Stimulated activated CD4-positive, alpha-beta T cell treated with anti-CD3 and anti-CD28 coated beads, Interleukin-4, amount 100 ng/mL, for 24 hours (primary cell): ENCODE measurements at regions not wholly inside any gene's neighbourhood (a gene's known extent, or its start where the extent isn't known, plus 50 kb on each side); places are given as distances from the start of the nearest gene placed in this dataset.

Experiments
- DNase-seq: peaks from one replicate; pipeline ENCODE4 v3.0.0-alpha.2; 2020

DNA sequence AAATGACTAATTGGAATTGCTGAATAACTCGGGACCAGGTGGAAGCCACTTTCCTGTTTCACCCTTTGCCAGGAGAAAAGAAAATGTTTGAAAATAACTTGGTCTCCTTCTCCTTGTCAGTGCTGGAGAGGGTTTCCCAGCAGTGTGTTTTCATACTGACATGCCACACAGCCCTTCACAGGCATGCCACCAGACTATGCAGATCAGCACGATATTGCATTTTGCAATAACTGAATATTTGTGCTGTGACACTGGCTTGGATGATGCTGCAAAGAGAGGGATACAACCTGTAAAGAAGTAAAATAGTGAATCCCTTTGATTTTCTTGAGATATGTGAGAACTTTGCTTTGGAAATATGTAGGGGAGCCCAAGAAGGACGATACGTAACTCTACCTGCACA is 200.0 kb upstream of the NAV2 start:
- DNase-seq, result no peak

DNA sequence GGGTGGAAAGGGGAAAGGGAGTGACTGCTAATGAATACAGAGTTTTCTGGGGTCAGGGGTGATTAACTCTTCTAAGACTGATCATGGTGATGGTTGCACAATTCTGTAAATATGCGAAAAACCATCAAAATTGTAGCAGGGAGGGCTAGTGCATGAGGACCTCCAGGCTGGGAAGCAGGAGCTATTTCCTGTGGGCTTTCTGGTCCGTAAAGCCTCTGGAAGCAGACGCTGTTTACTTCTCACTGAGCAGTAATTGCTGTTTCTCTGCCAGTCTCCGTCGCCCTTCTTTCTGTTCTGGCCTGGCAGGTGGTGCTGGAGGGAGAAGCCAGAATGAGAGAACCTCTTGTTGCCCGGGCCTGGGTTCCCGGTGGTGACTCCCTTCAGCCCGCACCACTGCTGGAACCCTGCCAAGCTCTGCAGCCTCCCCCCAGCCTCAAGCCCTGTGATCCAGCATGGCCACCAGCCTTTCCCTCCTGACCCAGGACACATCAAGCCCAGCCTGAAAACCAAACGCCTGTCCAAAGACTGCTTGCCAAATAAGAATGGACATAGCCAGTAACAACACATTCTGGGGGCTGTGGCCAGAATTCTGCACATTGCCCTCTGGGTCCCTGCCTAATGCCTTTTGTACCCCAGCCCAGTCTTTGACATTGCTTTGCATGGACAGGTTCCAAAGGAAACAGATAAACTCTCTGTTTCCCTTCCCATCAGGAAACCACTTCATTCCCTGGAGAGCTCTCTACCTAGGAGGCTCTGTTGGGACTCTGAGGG is 201.0 kb upstream of the NAV2 start:
- DNase-seq, result no peak

DNA sequence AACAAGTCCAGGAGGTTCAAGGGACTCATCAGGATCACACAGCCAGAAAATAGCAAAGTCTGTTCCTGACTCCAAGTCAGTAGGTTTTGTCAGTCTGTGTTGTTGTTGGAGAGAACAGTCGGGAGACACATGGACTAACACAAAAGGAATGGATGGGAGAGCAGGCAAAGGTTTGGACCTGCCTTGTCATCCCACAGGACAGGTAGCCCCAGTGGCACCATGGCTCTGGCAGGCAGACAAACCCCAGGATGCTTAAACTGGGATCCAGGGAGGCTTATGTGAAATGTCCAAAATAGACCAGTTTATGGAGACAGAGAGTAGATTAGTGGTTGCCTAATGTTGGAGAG is 201.6 kb upstream of the NAV2 start:
- no peak for DNase-seq

DNA sequence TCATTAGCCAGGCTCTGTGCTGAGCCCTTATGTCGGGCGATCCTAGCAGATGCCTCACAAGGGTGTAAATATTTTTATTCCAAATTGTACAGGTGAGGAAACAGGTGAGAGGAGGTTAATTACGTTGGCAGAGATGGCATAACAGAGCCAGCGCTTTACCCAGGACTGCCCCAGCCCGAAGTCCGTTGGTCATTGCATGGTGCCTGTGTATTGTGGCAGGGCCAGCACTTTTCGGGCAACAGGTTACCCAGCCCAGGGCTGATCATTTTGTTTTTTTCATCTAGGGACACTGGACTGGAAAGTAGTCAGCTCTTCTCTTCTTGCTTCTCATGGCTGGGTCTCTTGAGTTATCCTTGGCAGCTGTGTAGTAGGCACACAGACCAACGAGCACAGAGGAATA is 202.2 kb upstream of the NAV2 start:
- no peak for DNase-seq

GRCh38 chr11:19509215-19509614 is 203.4 kb upstream of the NAV2 start:
- DNase-seq, result no peak

DNA sequence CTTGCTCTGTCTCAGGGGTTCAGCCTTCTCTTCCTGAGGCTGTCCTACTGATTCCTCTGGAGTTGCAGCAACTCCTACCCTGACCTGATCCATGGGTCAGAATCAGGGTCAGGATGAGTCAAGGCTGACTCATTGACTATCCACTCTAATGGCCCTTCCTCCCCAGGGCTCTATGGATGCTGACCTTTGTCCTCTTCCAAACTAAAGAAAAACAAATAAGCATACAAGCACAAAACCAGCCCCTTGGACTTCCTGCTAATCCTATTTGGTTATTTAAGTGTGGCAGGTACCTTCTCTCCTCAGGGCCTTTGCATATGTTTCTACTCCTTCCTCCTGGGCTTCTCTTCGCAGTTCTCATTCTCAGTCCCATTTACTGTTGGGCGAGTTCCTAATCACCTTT is 204.5 kb upstream of the NAV2 start:
- no peak for DNase-seq

DNA sequence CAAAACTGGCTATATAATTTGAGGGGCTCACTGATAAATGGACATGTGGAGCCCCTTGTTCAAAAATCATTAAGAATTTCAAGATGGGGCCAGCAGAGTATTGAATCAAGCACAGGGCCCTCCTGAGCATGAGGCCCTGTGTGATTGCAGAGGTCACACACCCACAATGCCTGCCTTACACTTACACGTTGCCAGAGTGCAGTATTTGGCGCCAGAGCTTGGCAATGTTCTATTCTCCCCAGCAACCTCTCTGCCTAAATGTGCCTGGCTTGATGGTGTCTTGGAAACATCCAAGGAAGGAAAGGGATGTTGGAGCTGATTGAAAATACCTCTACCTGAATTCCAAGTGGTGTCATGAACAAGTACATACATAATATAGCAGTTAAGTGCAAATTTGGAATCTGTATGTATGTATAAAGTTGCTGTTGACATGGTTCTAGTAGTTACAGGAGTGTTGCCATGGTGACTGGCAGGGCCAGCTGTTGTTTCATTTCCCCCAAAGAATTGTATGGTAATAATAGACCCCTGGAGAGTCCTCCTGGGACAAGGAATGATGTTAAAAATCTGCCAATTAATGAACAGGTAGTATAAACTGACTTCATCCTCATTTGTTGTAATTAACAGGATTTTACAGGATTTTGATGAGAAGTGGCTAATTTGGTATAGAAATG is 205.7 kb upstream of the NAV2 start:
- DNase-seq, result no peak

DNA sequence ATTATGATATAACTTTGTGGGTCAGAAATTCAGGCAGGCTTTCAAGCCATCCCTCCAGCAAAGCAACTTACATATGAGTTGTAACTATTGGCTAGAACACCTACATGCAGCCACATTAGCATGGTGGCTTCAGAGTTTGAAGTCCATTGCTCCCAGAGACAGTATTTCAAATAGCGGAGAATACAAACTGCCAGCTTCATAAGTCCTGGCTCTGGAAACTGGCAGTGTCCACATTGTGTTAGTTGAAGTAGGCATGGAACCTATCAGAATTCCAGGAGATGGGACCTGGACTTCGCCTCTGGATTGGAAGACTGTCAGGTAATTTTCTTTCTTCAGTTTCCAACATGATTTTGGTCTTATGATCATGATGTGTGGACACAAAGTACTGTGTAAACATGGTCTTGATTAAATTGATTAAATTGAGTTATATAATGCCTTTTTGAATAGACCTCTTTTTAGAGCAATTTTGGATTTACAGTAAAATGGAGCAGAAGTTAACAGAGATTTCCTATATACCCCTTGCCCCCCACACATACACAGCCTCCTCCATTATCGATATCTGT is 209.9 kb upstream of the NAV2 start:
- DNase-seq, result no peak

GRCh38 chr11:19501631-19502030 is 211.0 kb upstream of the NAV2 start:
- DNase-seq, result no peak

- no peak for DNase-seq
Observed at GRCh38 chr11:19499999-19500398, 212.6 kb upstream of the NAV2 start.

GRCh38 chr11:19499026-19499669 is 213.5 kb upstream of the NAV2 start:
- DNase-seq, result no peak

DNA sequence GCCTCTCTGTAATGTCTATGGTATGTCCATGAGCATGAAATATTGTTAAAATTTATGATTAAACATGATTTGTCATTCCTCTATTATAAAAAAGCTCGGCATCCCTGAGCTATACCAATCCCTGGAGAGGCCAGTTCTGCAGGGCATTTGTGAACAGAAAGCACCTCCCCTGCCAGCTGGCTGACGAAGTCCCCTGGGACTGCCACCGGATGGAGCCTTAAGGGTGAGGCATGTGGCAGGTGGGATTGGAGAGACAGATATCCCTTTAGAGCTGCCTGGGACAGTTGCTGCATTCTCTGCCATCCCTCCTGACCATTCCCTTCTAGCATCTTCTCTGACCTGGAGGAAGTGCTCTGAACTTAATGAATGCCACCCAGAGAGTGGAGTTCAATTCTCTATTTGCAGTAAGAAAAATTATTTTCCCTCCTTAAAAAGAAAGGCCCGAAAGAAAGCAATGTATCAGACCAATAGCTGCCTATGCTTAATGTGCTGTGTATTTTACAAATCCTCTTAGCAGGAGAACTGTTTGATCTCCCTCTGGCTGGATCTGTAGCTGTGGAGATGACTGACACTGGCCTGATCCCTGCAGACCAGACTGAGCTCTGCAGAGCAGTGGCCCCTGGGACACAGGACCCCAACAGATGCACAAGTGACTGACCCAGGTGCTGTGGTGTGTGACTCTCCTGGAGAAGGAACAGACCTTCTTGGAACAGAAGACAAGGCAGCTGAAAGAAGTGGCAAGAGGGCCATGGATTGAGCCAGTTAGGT is 219.0 kb upstream of the NAV2 start:
- no peak for DNase-seq

GRCh38 chr11:19482319-19483100 is 230.1 kb upstream of the NAV2 start:
- DNase-seq, result no peak

GRCh38 chr11:19480540-19480939 is 232.1 kb upstream of the NAV2 start:
- DNase-seq, result no peak

DNA sequence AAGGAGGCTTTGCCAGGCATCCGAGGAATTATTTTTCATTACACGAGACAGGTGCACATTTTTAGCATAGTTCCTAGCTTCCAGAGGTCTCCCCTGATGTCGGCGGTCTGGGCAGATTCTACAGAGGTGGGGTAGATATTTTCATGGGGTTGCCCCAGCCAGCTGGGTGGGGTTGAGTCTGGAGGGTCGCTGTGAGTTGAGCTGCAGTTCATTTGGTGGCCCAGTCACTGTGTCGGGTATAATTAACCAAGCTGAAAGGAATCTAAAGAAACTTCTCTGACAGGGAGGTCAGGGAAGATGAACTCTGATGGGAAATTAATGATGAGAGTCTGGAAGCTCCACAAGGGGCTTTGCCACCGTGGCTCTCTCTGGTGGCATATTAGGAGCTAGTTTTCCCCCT is 233.7 kb upstream of the NAV2 start:
- no peak for DNase-seq

GRCh38 chr11:19474954-19475721 is 234.4 kb upstream of the E2F8 start:
- no peak for DNase-seq

DNA sequence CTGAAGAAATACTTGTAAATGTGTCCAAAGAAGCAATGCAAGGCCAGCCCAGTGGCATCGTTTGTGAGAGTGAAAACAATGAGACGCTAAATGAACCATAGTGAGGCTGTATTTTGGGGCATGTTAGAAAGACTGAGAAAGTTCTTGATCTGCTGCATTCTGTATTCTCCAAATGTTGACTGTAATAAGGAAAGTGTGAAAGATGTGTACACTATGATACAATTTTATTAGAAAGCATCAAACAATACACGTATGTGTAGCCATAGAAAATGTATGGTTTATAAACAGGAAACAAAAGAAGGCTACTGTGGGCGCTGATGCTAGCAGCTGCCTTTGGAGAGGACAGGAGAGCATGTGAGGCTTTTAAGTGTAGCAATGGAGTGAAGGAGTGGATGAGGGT is 233.5 kb upstream of the E2F8 start:
- no peak for DNase-seq

DNA sequence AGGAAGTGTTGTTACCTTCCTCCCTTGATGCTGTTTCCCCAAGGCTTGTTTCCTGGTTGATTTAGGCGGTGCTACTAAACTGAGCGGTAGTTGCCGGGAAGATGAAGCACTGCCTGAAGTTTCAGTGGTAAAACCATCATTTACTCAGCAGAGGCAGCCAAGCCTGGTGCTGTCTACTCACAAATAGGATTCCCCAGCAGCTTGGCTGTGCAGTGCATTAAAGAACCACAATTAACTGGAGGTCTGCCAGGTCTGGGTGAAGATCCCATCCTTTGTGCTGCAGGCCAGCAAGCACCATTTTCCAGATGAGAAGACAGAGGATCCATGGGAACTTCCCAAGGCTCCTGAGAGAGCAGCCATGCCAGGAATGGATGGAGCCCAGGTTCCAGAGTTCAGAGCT is 231.9 kb upstream of the E2F8 start:
- no peak for DNase-seq

- DNase-seq, result no peak
Observed at GRCh38 chr11:19467904-19468303, 227.2 kb upstream of the E2F8 start.

- no peak for DNase-seq
Observed at GRCh38 chr11:19466314-19466713, 225.6 kb upstream of the E2F8 start.

DNA sequence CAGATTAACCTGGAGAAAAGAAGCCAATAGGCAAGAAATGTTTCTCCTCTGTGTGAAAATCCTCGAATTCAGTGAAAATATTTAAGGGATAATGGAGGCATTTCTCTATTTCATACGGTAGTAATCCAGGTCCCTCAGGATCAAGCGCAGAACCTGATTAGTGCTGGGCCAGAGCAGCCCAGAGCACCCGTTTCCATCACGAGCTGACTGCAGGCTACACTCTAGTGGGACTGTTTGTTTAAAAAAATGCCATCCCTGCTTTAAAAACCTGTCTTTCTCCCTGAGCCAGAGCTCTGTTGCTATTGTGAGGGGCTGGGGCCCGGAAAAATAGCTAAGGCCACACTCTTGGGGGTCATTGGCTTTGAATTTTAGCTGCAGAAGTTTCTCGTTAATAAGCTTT is 223.2 kb upstream of the E2F8 start:
- no peak for DNase-seq
